Skin of body (tissue), 1 donor: ENCODE measurements at regions not wholly inside any gene's neighbourhood (a gene's known extent, or its start where the extent isn't known, plus 50 kb on each side); places are given as distances from the start of the nearest gene placed in this dataset.

Source experiments
- DNase-seq: peaks from one replicate; lab custom pipeline; 2025; lab: John Stamatoyannopoulos, UW

- no peak for DNase-seq
Observed at GRCh38 chr2:238558456-238559099, 131.9 kb downstream of the ASB1 start.

GRCh38 chr2:238560234-238560633 is 133.5 kb downstream of the ASB1 start:
- no peak for DNase-seq

GRCh38 chr2:238561230-238561629 is 134.5 kb downstream of the ASB1 start:
- DNase-seq = no peak

GRCh38 chr2:238562446-238562845 is 135.7 kb downstream of the ASB1 start:
- no peak for DNase-seq

- DNase-seq = no peak
Observed at GRCh38 chr2:238563551-238563950, 136.8 kb downstream of the ASB1 start.

- DNase-seq = no peak
Observed at GRCh38 chr2:238564286-238564920, 137.7 kb downstream of the ASB1 start.

GRCh38 chr2:238565031-238565430 is 138.3 kb downstream of the ASB1 start:
- no peak for DNase-seq

GRCh38 chr2:238566001-238566645 is 139.4 kb downstream of the ASB1 start:
- no peak for DNase-seq

GRCh38 chr2:238567067-238567855 is 140.5 kb downstream of the ASB1 start:
- no peak for DNase-seq

GRCh38 chr2:238567996-238568395 is 141.3 kb downstream of the ASB1 start:
- no peak for DNase-seq

- DNase-seq = no peak
Observed at GRCh38 chr2:238568455-238569440, 142.0 kb downstream of the ASB1 start.

- no peak for DNase-seq
Observed at GRCh38 chr2:238569507-238570195, 142.9 kb downstream of the ASB1 start.

GRCh38 chr2:238570391-238570790 is 143.7 kb downstream of the ASB1 start:
- no peak for DNase-seq

GRCh38 chr2:238570926-238571325 is 144.2 kb downstream of the ASB1 start:
- no peak for DNase-seq

GRCh38 chr2:238571661-238572372 is 145.1 kb downstream of the ASB1 start:
- DNase-seq = no peak

GRCh38 chr2:238573065-238573778 is 146.5 kb downstream of the ASB1 start:
- no peak for DNase-seq

- DNase-seq = no peak
Observed at GRCh38 chr2:238573916-238574315, 147.2 kb downstream of the ASB1 start.

GRCh38 chr2:238574490-238575271 is 148.0 kb downstream of the ASB1 start:
- no peak for DNase-seq
